ENCODE measurements at regions not wholly inside any gene's neighbourhood (a gene's known extent, or its start where the extent isn't known, plus 50 kb on each side); places are given as distances from the start of the nearest gene placed in this dataset.

GRCh38 chr16:60031740-60032139, 1297.6 kb upstream of the GOT2 start:
- TF ChIP-seq CTCF (IDR thresholded peaks at IDR 0.05; ENCODE audit: low read length) (no peak), EZH2 (optimal IDR thresholded peaks at IDR 0.05; ENCODE audit: low read depth, low read length) (no peak), EZH2phosphoT487 (IDR thresholded peaks at IDR 0.05; ENCODE audit: low read length) (no peak)
